ENCODE measurements at regions not wholly inside any gene's neighbourhood (a gene's known extent, or its start where the extent isn't known, plus 50 kb on each side); places are given as distances from the start of the nearest gene placed in this dataset.

DNA sequence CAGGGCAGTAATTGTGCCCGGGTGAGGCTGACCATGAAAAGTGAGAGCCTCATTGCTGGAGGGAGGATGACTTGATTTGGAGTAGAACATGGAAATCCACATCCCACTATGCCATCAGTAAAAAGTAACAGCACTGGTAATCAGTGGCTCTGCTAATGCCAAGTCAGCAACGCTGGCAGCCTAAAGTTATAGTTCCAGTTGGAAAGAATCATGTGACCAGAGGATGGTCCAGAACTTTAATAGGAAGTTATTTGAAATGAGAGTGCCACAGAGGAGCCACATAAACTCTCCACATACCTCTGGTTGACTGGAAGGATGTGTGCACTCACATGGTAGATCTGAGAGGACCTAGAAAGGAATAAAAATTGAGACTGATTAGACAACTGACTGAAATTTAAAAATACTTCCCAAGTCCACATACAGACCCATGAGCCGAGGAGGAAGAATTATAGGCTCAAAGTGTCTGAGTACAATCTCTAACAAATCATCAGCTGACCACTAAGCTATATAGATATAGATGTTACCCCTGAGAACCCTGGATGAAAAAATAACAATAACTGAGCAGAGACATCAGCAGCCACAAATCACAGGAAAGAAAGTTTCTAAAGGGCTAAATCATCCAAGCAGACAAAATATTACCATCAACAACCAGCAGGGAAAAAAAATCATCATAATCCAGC lies 346.8 kb downstream of the STK39 start:
- in situ Hi-C loops (cut with HindIII; ENCODE audit: low sequenced_read_pairs), result no loop called here

DNA sequence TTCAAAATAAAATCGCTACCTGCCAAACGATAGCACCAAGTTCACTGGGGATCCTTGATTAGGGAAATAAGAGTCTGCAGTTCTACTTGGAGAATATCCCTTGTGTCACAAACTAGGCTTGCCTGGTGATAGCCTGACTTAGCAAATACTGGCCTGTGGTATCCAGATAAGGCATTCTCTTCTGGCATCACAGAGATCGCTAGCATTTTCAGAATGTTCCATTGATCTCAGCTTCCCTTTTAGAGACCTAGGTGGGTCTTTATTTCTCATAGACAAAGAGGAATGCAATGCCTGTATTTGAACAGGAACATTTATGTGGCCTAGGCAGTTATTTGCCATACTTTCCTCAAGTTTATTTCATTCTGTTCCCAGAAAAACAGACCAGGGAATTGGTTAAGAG lies 349.1 kb downstream of the STK39 start:
- in situ Hi-C loops (cut with HindIII; ENCODE audit: low sequenced_read_pairs), result no loop called here

DNA sequence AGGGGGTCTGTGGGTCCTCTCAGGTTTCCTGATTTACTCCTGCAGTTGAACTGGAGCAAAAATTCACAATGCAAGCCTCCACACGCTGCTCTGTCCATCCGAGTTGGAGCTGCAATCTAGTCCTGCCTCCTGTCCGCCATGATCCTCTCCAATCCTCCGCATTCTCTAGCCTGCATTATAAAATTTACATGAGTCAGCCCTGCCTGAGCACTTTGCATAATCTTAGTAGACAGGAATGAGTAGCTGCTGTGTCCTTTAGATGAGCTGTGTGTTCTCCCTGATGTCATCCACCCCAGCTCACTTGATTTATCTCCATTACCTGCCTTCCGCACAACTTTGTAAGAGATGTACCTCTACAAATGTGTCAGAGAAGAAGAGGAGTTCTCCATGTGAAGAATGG lies 355.6 kb downstream of the STK39 start:
- in situ Hi-C loops (cut with HindIII; ENCODE audit: low sequenced_read_pairs), result no loop called here

DNA sequence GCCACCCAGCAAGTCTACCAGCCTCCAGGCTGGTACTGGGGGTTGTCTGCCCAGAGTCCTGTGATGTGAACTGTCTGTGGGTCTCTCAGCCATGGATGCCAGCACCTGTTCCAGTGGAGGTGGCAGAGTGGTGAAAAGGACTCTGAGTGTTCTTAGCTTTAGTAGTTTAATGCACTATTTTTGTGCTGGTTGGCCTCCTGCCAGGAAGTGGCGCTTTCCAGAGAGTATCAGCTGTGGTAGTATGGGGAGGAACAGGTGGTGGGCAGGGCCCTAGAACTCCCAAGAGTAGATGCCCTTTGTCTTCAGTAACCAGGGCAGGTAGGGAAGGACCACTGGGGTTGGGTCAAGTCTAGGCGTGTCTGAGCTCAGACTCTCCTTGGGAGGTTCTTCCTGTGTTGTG lies 356.7 kb downstream of the STK39 start:
- in situ Hi-C loops (cut with HindIII; ENCODE audit: low sequenced_read_pairs), result no loop called here

DNA sequence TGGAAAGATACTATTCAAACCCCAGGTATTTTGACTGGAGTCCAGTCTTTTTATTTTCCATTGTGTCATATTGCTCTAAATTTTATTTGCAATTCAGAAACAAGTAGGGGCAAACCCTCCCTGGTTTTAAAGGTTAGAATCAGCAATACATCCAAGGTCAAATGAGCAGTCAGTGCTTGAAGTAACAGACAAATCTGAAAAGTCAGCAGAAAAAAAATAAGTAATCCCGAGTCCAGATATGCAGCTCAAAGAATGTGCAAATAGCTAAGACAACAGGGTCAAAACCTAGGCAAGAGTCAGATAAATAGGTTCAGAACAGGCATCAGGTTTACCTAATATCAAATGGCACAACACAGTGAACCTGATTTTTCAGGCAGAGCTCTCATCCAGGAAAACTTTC lies 367.0 kb downstream of the STK39 start:
- in situ Hi-C loops (cut with HindIII; ENCODE audit: low sequenced_read_pairs), result no loop called here

DNA sequence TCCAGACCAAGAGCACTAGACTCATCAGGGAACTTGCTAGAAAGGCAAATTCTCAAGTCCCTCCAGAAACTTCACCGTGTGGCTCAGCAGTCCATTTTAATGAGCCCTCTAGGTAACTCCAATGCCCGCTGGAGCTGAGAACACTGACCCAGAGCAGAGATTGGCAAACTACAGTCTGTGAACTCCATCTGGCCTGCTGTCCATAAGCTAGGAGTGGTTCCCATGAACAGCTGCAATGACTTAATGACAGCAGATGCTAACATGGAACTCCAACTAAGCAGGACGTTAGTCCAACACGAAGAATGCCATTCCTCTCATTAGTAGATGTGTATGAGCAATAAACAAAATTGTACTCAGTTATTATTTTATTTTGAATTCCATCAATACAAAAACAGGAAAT lies 371.9 kb downstream of the STK39 start:
- in situ Hi-C loops (cut with HindIII; ENCODE audit: low sequenced_read_pairs), result no loop called here

DNA sequence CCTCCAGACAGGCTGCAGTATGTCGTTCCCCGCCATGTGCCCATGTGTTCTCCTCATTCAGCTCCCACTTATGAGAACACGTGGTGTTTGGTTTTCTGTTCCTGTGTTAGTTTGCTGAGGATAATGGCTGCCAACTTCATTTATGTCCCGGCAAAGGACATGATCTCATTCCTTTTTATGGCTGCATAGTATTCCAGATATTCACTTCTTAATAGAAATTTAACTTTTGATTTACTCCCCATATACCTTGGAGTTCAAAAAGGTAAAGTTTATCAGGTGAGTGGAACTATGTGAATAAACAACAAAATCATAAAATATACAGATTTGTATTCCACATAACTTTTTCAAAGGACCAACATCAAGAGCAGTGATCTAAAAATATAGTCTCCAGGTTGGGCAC lies 372.6 kb downstream of the STK39 start:
- in situ Hi-C loops (cut with HindIII; ENCODE audit: low sequenced_read_pairs), result no loop called here

DNA sequence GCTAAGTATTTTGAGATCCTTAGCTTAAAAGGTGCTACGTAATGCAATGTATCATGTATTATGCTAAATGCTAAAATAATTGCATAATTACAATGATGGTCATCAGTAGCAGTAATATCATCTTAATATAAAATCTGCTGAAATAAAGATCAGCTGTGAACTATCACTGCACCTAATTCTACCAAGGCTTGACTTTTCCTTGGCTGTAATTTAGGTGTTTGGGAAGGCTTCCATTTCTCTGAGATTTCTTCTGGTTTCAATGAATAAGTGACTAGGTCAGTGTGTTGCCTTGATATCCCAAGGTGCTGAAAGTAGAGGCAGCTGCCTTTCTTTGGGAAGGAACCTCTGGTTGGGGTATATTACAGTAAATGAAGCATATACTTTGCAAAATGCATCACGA lies 376.1 kb downstream of the STK39 start:
- in situ Hi-C loops (cut with HindIII; ENCODE audit: low sequenced_read_pairs), result no loop called here

DNA sequence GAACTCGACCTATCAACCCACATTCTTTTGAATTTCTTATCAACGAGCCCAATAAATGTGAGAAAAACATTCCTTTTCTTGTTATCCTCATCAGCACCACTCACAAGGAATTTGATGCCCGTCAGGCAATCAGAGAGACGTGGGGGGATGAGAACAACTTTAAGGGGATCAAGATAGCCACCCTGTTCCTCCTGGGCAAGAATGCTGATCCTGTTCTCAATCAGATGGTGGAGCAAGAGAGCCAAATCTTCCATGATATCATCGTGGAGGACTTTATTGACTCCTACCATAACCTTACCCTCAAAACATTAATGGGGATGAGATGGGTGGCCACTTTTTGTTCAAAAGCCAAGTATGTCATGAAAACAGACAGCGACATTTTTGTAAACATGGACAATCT lies 378.2 kb downstream of the STK39 start:
- in situ Hi-C loops (cut with HindIII; ENCODE audit: low sequenced_read_pairs), result no loop called here

DNA sequence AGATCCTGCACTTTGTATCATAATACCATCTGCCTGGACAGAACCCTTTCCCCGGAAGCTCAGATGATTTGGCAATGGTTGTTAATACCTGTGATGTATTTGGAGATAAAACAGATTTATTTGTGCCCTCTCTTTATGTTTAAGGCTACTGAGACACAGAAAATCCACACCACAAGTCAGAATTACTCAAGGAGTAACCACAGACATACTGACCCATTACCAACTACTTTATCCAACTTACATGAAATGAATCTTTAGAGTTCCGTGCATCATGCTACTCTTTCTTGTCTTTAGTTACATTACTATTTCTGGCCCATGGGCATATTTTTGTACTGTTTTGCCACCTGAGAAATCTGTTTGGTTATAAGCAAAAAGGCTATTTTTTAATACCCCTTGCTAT lies 384.0 kb downstream of the STK39 start:
- in situ Hi-C loops (cut with HindIII; ENCODE audit: low sequenced_read_pairs), result no loop called here

DNA sequence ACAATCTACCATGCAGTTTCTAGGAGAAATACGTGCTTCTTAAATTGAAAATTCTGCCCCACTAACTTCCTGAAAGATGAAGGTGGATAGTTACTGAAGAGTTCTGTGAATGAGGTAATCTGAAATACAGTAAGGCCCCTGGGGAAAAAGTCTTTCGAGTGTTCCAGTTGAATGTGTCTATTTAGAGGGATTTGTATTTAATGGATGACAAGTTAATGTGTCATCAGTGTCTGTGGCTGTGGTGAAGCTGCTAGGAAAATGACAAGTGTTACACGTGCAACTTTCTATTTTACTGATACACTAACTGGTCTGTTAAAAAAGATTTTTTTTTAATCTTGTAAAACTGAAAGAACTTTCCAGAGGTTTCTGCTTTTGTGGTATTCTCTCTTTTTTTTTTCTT lies 384.6 kb downstream of the STK39 start:
- in situ Hi-C loops (cut with HindIII; ENCODE audit: low sequenced_read_pairs), result no loop called here

DNA sequence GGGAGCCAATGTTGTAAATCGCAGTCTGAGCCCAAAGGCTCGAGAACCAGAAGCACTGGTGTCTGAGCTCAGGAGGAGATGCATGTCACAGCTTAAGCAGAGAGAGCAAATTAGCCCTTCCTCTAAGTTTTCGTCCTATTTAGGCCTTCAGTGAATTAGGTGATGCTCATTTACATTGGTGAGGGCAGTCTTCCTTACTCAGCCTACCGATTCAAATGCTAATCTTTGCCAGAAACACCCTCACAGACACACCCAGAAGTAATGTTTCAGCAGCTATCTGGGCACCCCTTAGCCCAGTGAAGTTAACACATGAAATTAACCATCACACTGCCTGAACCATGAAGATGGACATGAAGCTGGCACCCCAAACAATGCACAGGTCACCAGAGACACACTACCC lies 385.1 kb downstream of the STK39 start:
- in situ Hi-C loops (cut with HindIII; ENCODE audit: low sequenced_read_pairs), result no loop called here

DNA sequence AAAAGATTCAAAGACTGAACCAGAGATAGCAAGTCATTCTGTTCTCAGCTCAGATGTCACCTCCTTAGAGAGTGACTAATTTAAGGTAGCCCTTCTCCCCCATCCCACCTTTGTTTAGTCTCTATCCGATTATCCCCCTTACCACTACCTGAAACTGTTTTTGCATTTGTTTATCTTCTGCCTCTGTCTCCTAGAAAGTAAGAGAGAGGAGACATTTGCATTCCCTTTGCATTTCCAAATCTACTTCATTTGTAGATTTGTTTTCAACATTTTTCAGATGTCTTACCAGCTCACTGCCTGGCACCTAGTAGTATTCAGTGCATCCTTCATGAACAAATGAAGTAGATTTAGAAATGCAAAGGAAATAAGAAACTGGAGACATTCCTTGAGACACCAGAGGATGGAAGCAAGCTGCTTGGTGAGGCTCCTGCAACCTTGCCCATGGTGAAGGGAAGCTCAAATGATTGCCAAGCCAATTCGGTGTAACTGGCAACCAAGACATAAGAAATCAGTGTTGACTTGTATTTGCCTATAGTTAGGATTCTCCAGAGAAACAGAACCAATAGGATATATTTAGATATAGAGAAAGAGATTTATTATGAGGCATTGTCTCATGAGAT lies 385.7 kb downstream of the STK39 start:
- in situ Hi-C loops (cut with HindIII; ENCODE audit: low sequenced_read_pairs), result no loop called here

DNA sequence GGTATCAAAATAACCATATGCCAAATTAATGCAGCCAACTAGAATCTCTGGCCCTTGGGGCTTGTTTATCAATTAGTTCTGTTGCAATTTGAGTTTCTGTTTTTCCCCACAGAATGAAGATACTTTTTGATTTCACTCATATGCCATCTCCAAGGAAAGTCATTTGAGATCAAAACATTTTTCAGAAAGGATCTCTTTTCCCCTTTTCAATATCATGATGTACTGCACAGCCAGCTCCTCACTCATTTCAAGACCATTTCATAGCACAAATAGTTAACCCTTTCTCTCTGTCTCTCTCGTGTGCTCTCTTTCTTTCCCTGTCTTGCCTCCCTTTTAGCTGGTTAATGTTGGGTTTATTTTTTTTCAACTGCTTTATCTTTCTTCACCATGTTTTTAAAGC lies 387.3 kb downstream of the STK39 start:
- in situ Hi-C loops (cut with HindIII; ENCODE audit: low sequenced_read_pairs), result no loop called here

DNA sequence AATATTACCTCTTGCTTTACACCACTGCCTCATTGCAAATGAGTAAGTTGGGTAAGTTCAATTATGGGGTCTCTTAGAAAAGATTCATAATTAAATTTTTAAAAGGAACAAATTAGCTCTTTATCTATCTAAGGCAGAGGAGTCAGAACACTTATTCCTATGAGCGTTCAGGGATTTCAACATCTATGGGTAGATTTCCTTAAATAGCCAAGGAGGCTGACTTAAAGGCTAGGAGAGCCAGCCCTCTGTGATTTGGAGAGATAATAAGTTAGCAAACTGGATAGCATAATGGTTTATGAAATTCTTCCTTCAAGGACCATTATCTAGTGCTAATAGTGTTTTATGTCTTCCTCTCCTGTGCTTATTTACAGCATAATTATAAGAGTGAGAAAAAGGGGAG lies 387.7 kb downstream of the STK39 start:
- in situ Hi-C loops (cut with HindIII; ENCODE audit: low sequenced_read_pairs), result no loop called here

DNA sequence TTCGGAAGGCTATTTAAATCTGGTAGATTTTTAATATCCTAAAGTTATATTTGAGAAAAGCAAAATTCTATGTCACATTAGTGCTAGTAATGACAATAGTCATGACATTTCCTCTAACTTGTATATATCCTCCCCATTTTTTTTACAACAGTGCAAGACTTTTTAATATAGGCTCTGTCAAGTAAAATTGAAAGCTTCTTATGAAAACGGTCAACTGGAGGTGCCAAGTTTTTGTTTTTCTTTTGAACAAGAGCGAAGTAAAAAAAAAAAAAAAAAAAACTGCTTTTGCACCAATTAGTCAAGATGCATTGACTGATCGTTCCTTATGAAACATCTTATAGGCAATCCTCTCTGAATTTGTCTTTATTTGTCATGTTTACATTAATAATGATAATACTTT lies 389.3 kb downstream of the STK39 start:
- in situ Hi-C loops (cut with HindIII; ENCODE audit: low sequenced_read_pairs), result no loop called here

DNA sequence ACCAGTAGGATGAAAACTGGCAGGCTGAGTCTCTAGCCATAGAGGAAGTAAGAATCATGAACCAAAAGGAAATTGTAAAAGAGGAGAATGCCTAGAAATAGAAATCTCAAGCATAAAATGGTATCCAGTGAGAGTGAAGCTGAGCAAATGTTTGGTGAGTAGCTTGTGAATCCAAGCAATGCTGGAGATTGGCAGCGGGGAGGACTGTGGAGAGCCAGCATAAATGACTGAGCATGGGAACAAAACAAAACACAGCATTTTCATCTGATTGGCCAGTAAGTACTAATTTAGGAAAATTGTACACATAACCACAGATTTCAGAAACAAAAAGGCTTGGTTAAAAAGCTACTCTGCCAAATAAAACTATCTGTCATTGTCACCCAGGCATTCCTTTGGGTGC lies 390.0 kb downstream of the STK39 start:
- in situ Hi-C loops (cut with HindIII; ENCODE audit: low sequenced_read_pairs), result no loop called here

DNA sequence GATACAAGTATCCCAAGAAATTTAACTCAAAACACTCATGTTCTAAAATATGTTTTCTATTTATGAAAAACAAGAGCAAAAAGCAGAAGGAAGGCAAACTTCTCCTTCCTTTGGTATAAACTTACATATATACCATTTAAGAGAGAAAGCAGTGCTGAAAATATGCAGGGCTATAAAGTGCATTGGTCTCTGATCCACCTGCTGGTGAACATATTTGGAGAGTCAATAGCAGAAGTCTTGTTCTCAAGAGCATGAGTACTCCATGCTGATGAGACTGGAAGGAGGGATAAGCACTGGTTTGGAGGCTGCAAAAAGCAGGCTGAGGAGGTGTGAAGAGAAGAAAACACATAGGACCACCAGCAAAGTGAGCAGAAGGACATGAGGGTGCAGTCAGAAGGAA lies 391.2 kb downstream of the STK39 start:
- in situ Hi-C loops (cut with HindIII; ENCODE audit: low sequenced_read_pairs), result no loop called here

DNA sequence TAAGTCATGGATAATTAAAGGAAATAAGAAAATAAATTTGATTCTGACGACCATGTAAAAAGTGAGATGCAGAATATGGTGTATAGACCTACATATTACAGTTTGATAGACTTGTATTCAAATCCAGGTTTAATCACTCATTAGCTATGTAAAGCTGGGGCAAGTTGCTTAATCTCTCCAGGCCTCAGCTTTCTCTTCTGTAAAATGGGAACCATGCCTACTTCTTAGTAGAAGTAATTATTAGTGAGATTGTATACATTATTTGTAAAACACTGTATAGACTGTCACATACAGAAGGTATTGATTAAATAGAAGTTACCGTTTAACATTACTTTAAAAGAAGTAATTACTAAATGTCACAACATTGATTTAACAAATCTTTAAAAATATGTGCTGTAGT lies 392.2 kb downstream of the STK39 start:
- in situ Hi-C loops (cut with HindIII; ENCODE audit: low sequenced_read_pairs), result no loop called here

DNA sequence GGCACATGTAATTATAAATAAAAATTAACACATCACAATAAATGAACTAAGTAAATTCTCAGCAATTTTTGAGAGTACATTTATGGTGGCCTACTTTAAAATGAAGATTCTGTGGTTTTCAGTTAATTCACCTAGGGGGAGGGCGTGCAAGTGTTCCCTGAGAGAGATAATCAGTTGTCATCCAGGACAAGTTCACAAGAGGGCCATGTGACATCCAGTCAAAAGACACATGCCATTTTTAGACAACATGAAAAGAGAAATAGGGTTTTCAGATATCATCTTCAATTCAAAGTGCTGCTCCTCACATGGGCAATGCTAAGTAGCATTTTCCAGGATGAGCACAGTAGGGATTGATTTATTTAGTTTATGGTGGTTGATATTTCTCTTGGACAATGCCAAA lies 393.7 kb downstream of the STK39 start:
- in situ Hi-C loops (cut with HindIII; ENCODE audit: low sequenced_read_pairs), result no loop called here

DNA sequence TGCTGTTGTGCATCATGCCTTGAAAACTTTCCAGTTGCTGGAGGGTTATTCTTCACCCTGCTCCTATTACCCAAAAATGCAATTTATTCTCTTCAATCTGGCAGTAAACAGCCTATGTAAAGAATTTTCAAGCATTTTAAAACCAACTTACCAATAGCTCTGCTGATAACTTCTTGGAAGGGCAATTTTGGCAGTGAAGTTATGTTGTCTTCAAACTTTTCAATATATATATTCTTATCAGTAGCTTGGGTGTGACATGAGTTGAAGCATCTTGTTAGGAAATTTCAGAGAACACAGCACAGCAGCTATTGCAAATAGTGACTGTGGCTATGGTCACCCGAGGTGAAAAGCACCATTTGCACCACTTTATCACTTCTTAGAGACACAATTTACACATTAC lies 395.5 kb downstream of the STK39 start:
- in situ Hi-C loops (cut with HindIII; ENCODE audit: low sequenced_read_pairs), result no loop called here

DNA sequence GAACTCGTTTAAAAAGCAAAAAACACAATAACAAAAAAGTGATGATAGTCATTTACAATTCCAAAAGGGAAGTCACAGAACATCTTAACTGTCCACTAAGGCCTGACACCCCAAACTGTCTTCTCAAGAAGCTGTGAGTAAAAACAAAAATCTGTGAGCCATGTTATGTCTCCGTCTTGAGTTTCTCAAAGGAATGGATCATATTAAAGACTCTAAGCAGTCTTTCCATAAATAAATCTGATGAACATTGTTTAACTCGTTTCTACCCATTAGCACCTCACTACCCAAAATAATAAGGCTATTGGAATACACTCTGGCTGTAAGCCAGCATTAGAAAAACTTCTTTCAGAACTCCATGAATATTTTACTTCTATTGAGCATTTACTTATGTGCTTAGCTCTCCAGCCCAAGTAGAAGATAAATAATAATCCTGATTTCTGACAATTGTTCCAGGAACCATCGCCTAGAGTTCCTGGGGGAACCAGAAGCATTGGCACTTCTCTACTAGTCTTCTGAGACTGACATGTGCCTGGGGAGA lies 396.0 kb downstream of the STK39 start:
- in situ Hi-C loops (cut with HindIII; ENCODE audit: low sequenced_read_pairs), result no loop called here
